ENCODE measurements at regions not wholly inside any gene's neighbourhood (a gene's known extent, or its start where the extent isn't known, plus 50 kb on each side); places are given as distances from the start of the nearest gene placed in this dataset.

DNA sequence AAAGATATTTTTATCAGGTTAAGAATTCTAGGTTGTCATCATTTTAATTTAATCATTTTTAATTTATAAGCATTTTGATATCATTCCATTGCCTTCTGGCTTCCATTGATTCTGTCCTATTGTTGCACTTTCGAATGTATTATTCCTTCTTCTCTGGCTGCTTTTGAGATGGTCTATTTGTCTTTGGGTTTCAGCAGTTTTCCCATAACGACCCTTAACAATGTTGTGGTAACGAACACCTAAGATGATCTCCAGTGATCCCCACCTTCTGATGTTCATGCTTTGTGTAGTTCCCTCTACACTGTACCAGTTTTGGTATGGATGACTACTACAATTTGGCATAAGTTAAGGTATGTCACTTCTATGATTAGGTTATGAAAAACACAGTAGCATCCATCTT lies 59.9 kb downstream of the MINAR1 start:
- DNase-seq (ENCODE audit: low spot score, unreplicated experiment), result no peak
- H3K27ac Mint-ChIP-seq, result no peak overlapping the region
- H3K27me3 Mint-ChIP-seq, result peaks cover 5% of the 10 kb centered on the region
- peaks cover 3% of the 10 kb centered on the region for H3K4me1 Mint-ChIP-seq (ENCODE audit: low read depth)
- peaks cover 6% of the 10 kb centered on the region for H3K9me3 Mint-ChIP-seq (ENCODE audit: low read depth)
- H3K4me3 Mint-ChIP-seq (ENCODE audit: low read depth), result no peak overlapping the region
- TF ChIP-seq, protein P1, sequence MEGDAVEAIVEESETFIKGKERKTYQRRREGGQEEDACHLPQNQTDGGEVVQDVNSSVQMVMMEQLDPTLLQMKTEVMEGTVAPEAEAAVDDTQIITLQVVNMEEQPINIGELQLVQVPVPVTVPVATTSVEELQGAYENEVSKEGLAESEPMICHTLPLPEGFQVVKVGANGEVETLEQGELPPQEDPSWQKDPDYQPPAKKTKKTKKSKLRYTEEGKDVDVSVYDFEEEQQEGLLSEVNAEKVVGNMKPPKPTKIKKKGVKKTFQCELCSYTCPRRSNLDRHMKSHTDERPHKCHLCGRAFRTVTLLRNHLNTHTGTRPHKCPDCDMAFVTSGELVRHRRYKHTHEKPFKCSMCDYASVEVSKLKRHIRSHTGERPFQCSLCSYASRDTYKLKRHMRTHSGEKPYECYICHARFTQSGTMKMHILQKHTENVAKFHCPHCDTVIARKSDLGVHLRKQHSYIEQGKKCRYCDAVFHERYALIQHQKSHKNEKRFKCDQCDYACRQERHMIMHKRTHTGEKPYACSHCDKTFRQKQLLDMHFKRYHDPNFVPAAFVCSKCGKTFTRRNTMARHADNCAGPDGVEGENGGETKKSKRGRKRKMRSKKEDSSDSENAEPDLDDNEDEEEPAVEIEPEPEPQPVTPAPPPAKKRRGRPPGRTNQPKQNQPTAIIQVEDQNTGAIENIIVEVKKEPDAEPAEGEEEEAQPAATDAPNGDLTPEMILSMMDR (IDR thresholded peaks at IDR 0.05; ENCODE audit: unreplicated experiment), result no peak
- peaks cover 1% of the 10 kb centered on the region for H3K36me3 Mint-ChIP-seq (ENCODE audit: insufficient read depth)

DNA sequence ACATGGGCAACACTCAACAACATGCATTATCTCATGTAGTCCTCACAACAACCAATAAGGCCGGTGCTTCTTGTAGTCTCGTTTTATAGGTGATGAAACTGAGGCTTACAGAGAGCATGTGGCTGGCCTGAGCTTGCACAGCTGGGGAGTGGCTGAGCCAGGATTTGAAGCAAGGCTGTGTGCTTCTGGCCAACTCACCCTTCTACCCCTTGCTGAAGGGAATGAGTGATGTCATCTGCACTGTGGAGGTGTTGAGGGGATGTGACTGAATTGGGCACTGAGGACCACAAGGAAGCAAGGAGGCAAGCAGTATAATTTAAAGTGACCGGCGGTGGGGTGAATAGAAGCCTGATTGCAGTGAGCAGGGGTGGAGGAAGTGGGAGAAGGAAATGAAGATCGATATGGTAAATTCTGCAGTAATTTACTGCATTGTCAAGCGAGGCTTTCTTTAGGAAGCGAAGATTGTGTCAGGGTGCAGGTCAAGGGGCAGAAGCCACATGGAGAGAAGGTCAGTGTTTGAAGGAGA lies 62.3 kb downstream of the MINAR1 start:
- TF ChIP-seq, protein P1 (IDR thresholded peaks at IDR 0.05; ENCODE audit: unreplicated experiment), result no peak
- H3K4me3 Mint-ChIP-seq (ENCODE audit: low read depth), result no peak overlapping the region
- peaks cover 6% of the 10 kb centered on the region for H3K9me3 Mint-ChIP-seq (ENCODE audit: low read depth)
- DNase-seq (ENCODE audit: low spot score, unreplicated experiment), result no peak
- H3K27ac Mint-ChIP-seq, result no peak overlapping the region
- H3K36me3 Mint-ChIP-seq (ENCODE audit: insufficient read depth), result peaks cover 1% of the 10 kb centered on the region
- H3K27me3 Mint-ChIP-seq, result peaks cover 5% of the 10 kb centered on the region
- H3K4me1 Mint-ChIP-seq (ENCODE audit: low read depth), result peaks cover 6% of the 10 kb centered on the region

DNA sequence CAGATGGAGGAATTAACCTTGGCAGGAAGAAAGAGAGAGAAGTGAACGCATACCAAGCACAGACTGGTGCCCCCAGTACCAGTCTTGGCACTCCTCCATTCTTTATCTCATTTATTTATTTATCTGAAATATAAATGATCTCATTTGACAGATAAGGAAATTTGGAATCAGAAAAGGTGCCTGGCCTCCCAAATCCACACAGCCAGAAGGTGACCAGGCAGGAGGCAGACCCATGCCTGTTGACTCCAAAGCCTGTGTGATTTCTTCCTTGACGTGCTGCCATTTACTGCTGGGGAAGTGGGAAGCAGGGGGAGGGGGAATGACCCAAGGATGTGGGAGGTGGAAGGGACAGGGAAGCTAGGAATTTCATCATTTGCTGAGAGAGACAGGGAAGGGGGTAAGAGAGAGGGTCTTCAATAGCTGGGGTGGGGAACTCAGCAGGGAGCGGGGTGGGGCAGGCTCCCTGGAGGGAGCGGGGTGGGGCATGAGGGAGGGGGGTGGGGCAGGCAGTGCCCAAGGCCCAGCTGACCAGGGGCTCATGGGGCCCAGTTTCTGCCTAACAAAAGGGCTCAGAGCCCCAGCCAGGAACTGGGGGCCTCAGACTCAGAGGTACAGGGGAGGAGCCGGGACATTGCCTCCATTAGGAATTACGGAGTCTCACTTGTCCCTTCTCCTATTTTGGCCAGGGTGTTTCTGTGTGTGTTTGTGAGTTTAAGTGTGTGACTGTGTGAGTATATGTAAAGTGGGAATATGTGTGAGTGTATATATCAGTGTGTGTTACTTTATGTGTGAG lies 63.0 kb downstream of the MINAR1 start:
- Mint-ChIP-seq H3K4me1 (ENCODE audit: low read depth) (peaks cover 6% of the 10 kb centered on the region), H3K9me3 (ENCODE audit: low read depth) (peaks cover 6% of the 10 kb centered on the region), H3K4me3 (ENCODE audit: low read depth) (no peak overlapping the region), H3K27ac (no peak overlapping the region), H3K36me3 (ENCODE audit: insufficient read depth) (peaks cover 1% of the 10 kb centered on the region), H3K27me3 (peaks cover 5% of the 10 kb centered on the region)
- TF ChIP-seq, protein P1 (IDR thresholded peaks at IDR 0.05; ENCODE audit: unreplicated experiment), result no peak
- no peak for DNase-seq (ENCODE audit: low spot score, unreplicated experiment)

DNA sequence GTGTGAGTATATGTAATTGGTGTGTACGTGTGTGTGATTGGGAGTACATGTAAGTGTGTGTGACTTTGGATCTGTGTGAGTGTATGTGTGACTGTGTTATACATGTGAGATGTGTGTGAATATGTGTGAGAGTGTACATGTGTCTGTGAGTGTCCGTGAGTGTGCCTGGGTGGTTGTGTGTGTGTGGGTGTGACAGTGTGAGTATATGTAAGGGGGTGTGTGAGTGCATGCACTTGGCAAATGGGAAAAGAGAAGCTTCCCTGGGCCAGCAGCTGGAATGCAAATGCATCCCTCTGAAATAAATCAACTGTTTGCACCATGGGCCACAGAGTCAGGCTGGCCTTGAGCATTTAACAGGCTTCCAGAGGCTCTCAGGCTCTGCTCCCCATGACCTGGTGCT lies 63.6 kb downstream of the MINAR1 start:
- Mint-ChIP-seq H3K27me3 (peaks cover 5% of the 10 kb centered on the region), H3K4me1 (ENCODE audit: low read depth) (peaks cover 6% of the 10 kb centered on the region), H3K9me3 (ENCODE audit: low read depth) (peaks cover 6% of the 10 kb centered on the region), H3K36me3 (ENCODE audit: insufficient read depth) (no peaks in the 10 kb centered on the region), H3K27ac (no peak overlapping the region), H3K4me3 (ENCODE audit: low read depth) (no peak overlapping the region)
- TF ChIP-seq, protein P1 (IDR thresholded peaks at IDR 0.05; ENCODE audit: unreplicated experiment), result no peak
- no peak for DNase-seq (ENCODE audit: low spot score, unreplicated experiment)

DNA sequence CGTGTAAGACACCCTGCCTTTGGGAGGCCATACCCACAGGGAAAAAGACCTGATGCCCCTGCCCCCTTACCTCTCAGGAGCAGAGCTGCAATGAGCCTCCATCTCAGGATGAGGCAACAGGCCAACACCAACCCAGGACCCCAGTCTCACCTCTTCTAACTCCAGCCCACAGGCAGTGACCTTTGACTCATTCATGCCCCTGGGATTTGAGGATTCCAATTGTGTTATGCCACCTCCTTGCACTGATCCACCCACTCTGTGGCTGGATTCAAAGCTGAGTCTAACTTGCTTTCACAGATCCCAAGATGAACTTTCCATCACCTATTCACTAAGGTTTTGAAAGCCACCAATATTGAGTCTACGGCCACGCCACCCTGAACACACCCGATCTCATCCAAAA lies 64.7 kb downstream of the MINAR1 start:
- Mint-ChIP-seq H3K9me3 (ENCODE audit: low read depth) (peaks cover 6% of the 10 kb centered on the region), H3K27me3 (peaks cover 5% of the 10 kb centered on the region), H3K27ac (no peak overlapping the region), H3K4me3 (ENCODE audit: low read depth) (no peak overlapping the region), H3K36me3 (ENCODE audit: insufficient read depth) (no peaks in the 10 kb centered on the region), H3K4me1 (ENCODE audit: low read depth) (peaks cover 6% of the 10 kb centered on the region)
- no peak for DNase-seq (ENCODE audit: low spot score, unreplicated experiment)
- TF ChIP-seq, protein P1 (IDR thresholded peaks at IDR 0.05; ENCODE audit: unreplicated experiment), result no peak

Data from progenitor cell of endocrine pancreas (in vitro differentiated cells).